NCI-H1930 (cell line): ENCODE measurements at regions not wholly inside any gene's neighbourhood (a gene's known extent, or its start where the extent isn't known, plus 50 kb on each side); places are given as distances from the start of the nearest gene placed in this dataset.
A peak's percentile ranks its signal among the peaks of the same experiment; 100 is the strongest.

ENCODE experiments used
- DNase-seq, 2 experiments: peaks; one replicate each; lab custom pipeline; 2025; lab: John Stamatoyannopoulos, UW

- DNase-seq = no peak
Measured at GRCh38 chr4:24637173-24637572, 52.8 kb upstream of the DHX15 start.

DNA sequence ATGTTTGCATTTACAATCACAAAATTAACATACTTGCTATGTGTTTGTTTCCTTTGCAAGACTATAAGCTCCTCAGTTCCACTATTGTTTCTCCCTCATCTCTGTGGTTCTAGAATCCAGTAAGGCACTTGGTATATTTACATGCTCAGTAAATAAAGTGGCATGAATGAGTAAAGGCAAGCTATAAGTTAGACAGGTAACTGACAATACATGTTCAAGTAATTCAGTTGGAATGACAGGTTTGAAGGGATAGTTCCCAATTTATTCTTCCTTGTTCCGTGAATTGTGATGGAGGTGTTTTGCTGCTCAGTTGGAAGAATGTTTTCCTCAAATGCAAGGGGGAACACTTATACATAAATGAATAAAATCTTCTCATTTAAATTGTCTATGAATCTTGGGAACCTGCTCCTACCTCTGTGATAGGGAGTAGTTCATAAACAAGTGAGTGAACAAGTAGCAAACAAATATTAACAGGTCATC, 54.1 kb upstream of the DHX15 start:
- DNase-seq = no peak

- DNase-seq = no peak
Measured at GRCh38 chr4:24639714-24640113, 55.4 kb upstream of the DHX15 start.

DNA sequence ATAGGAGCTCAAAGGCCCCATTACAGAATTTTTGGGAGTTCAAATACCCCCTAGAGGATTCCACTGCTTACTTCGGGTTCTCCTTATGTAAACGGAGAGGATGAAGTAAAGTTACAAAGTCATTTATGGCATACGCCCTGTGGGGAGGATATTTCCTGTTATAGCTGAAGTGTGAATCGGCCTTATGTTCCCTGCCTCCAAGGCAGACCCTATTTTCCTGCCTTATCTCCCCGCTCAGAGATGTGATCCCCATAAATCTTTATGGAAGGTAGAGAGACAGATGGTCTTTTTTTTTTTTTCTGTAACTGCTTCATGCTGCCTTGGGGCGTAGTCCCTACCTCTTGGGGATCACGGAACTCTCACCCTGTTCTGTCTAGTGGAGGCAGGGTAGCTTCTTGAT, 56.0 kb upstream of the DHX15 start:
- DNase-seq = no peak

- no peak for DNase-seq
Measured at GRCh38 chr4:24642981-24643547, 58.7 kb upstream of the DHX15 start.

GRCh38 chr4:24643774-24644520, 59.6 kb upstream of the DHX15 start:
- no peak for DNase-seq

DNA sequence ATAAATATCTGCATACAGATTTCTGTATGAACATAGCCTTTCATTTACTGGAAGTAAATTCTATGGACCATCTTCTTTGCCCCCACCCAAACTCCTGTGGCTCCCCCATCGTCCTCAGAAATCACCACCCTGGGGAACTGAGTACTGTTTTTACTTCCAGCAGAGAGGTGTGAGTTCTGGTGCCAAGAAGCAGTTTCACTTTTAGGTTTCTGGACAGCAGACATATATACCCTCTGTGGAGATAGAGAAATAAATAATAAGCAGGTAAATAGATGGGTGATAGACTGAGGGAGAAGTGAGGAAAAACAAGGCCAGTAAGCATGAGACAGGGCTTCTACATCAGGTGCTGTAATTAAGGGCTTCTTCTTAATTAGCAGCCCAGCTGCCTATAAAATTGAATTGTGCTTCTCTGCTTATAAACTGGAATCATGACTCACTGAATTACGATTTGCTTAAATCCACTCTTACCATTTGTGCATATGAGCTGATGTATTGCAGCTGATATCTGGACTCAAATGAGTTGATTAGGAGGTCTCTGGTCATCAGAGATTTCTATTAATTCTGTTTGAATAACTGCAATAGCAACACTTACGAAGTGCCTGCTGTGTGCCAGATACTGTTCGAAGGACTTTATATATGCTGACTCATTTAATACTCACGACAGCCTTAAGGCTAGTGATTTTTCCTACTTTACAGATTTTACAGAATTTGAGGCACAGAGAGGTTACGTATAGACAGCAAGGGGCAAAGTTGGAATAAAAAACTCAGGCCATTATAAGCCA, 60.8 kb upstream of the DHX15 start:
- DNase-seq = no peak

- peak in 1 of 2 experiments; percentile 30 for DNase-seq
Measured at GRCh38 chr4:24645765-24646550, 61.6 kb upstream of the DHX15 start.

DNA sequence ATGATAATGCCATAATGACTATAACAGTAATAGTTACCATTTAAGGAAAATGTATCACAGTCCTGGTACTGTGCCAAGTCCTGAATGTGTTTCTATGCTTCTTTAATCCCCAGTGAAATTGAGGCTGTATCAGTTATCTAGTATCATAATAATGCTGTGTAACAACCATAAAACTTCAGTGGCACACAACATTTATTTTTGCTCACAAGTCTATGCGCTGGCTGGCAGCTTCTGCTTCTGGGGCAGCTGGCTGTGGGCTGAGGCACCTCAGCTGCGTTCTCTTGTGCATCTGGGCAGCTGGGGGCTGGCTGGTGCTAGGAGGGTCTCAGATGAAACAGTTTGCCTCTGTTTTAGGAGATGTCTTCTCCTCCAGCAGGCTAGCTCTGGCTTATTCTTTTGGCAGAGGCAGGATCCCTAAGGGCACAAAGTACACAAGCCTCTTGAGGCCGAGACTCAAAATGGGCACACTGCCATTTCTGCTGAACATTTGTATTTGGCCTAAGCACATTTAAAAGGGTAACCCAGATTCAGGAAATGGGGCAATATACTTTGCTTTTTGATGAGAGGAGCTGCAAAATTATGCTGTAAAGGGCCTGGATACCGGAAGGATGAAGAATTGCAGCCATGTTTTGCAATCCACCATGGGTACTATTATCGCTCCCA, 62.6 kb upstream of the DHX15 start:
- no peak for DNase-seq

- no peak for DNase-seq
Measured at GRCh38 chr4:24650849-24651640, 66.7 kb upstream of the DHX15 start.

DNA sequence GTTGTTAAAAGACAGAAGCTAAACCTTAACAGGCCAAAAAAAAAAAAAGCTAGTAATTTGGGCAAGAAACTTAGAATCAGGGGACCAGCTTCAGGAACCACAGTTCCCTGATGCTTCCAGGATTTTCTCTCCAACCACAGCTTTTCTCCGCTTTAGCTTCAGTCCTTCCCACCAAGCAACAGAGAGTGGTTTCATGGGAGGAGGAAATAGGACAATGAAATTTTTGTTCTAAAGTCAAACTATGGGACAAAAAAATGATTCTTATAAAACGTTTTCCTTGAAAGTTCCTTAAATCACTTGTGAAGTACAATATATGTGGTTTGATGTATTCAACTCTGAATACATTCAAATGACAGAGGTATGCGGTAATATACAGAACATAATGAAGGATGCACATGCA, 71.0 kb upstream of the DHX15 start:
- DNase-seq = no peak

- DNase-seq = no peak
Measured at GRCh38 chr4:24655971-24656370, 71.6 kb upstream of the DHX15 start.

GRCh38 chr4:24656906-24657305, 72.6 kb upstream of the DHX15 start:
- no peak for DNase-seq

GRCh38 chr4:24657768-24658617, 73.6 kb upstream of the DHX15 start:
- DNase-seq = no peak

DNA sequence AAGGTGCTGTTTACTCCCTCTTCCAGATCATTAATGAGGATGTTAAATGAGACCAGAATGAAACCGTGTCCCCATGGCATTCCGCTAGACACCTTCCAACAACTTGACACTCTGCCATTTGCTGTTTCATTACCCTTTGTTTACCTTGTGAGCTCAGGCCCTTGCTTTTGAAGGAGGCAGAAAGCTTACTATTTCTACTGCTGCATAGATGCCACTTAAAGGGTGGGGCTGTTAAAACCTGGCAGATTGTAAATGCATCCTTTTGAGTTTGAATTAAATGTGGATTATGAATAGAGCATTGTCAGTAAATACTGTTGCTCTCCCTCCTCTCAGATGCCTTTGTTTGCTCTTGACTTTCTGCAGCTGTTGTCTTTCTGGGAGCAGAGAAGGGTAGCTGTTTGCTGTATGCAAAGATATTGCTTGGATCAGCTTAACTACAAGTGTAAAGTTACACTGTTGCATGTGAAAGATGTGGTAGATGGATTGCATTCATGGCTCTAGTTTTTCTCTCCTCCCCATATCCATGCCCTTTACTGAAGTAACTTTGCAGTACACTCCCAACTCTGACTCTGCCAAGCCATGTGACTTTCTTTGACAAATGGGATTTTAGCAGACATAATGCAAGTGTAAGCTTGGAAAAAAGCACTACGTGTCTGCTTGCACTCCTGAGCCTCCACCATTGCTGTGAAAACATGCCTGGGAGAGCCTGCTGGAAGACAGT, 75.0 kb upstream of the DHX15 start:
- no peak for DNase-seq

- no peak for DNase-seq
Measured at GRCh38 chr4:24662056-24662455, 77.7 kb upstream of the DHX15 start.

- DNase-seq = no peak
Measured at GRCh38 chr4:24662542-24662941, 78.2 kb upstream of the DHX15 start.

GRCh38 chr4:24664956-24665355, 80.6 kb upstream of the DHX15 start:
- no peak for DNase-seq

DNA sequence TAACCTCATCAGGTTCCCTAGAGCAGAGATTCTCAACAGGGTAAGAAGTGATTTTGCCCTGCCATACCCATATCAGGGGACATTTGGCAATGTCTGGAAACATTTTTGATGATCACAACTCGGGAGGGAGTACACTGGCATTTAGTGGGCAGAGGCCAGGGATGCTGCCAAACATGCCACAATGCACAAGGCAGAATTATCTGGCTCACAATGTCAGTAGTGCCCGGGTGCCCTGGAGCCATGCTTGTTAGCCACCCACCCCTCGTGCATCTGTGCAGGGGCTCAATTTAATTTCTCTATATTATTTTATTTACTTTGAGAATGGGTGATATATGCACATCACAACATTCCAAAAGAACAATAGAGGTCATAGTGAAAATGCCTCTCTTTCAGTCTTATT, 82.0 kb upstream of the DHX15 start:
- DNase-seq = no peak
